ENCODE measurements at regions not wholly inside any gene's neighbourhood (a gene's known extent, or its start where the extent isn't known, plus 50 kb on each side); places are given as distances from the start of the nearest gene placed in this dataset.

GRCh38 chr6:169165561-169166300 lies 87.9 kb downstream of the THBS2 start:
- intact Hi-C loops (cut with DNase I), result no loop called here
- no peak for DNase-seq

GRCh38 chr6:169164986-169165385 lies 88.7 kb downstream of the THBS2 start:
- Histone ChIP-seq H3K36me3 (replicated peaks in 1 of 2; ENCODE audit: insufficient read depth in 1 of 2, low read depth in 2 of 2) (no peaks in the 10 kb centered on the region), H3K4me3 (no peak overlapping the region), H3K27ac (no peak overlapping the region), H3K9me3 (no peaks in the 10 kb centered on the region), H3K4me1 (no peaks in the 10 kb centered on the region), H3K27me3 (no peaks in the 10 kb centered on the region)
- ATAC-seq, result no peak
- intact Hi-C loops (cut with DNase I), result no loop called here
- TF ChIP-seq POLR2A (IDR thresholded peaks at IDR 0.05), result no peak
- no peak for TF ChIP-seq CTCF (IDR thresholded peaks at IDR 0.05)
- WGBS, 2 donors, result 67 to 68% methylated on average over 5 of the region's 5 CpGs
- DNase-seq, result no peak

More at GRCh38 chr6:169165561-169166300, 87.9 kb downstream of the THBS2 start:
- H3K4me1 ChIP-seq, result no peaks in the 10 kb centered on the region
- H3K4me3 ChIP-seq, result no peak overlapping the region
- TF ChIP-seq POLR2A (IDR thresholded peaks at IDR 0.05) (no peak), CTCF (IDR thresholded peaks at IDR 0.05) (no peak)
- 68 to 83% methylated on average over 5 to 12 of the region's 12 CpGs for WGBS, 2 donors
- H3K27ac ChIP-seq, result no peak overlapping the region
- H3K9me3 ChIP-seq, result no peaks in the 10 kb centered on the region
- H3K36me3 ChIP-seq (replicated peaks in 1 of 2; ENCODE audit: insufficient read depth in 1 of 2, low read depth in 2 of 2), result no peaks in the 10 kb centered on the region
- H3K27me3 ChIP-seq, result no peaks in the 10 kb centered on the region
- no peak for ATAC-seq

GRCh38 chr6:169164451-169164850 lies 89.2 kb downstream of the THBS2 start:
- DNase-seq (no peak), ATAC-seq (no peak)
- TF ChIP-seq CTCF (IDR thresholded peaks at IDR 0.05) (no peak), POLR2A (IDR thresholded peaks at IDR 0.05) (no peak)
- Histone ChIP-seq H3K4me1 (no peaks in the 10 kb centered on the region), H3K9me3 (no peaks in the 10 kb centered on the region), H3K4me3 (no peak overlapping the region), H3K36me3 (replicated peaks in 1 of 2; ENCODE audit: insufficient read depth in 1 of 2, low read depth in 2 of 2) (no peaks in the 10 kb centered on the region), H3K27me3 (no peaks in the 10 kb centered on the region), H3K27ac (no peak overlapping the region)
- intact Hi-C loops (cut with DNase I), result no loop called here
- WGBS, 2 donors, result 92 to 96% methylated on average over 5 of the region's 5 CpGs

- Histone ChIP-seq H3K27me3 (no peaks in the 10 kb centered on the region), H3K4me3 (no peak overlapping the region), H3K36me3 (replicated peaks in 1 of 2; ENCODE audit: insufficient read depth in 1 of 2, low read depth in 2 of 2) (no peaks in the 10 kb centered on the region), H3K9me3 (no peaks in the 10 kb centered on the region), H3K27ac (no peak overlapping the region), H3K4me1 (no peaks in the 10 kb centered on the region)
- no peak for ATAC-seq
- DNase-seq, result no peak
- WGBS, 2 donors, result 68 to 94% methylated on average over 4 of the region's 4 CpGs
- TF ChIP-seq POLR2A (IDR thresholded peaks at IDR 0.05), result no peak
- TF ChIP-seq CTCF (IDR thresholded peaks at IDR 0.05), result no peak
- intact Hi-C loops (cut with DNase I), result no loop called here
Measured at GRCh38 chr6:169163411-169163901, 90.2 kb downstream of the THBS2 start.

All from body of pancreas (tissue), 4 donors.